Tibial artery (tissue), 4 donors: ENCODE measurements at regions not wholly inside any gene's neighbourhood (a gene's known extent, or its start where the extent isn't known, plus 50 kb on each side); places are given as distances from the start of the nearest gene placed in this dataset.

Experiments
- DNase-seq, 2 donors: peaks; one replicate each; pipeline ENCODE4 v3.0.0-alpha.2; 2019
- H3K27ac ChIP-seq, 2 donors: fragments of 200-600 bp; sonication (generic) in 1 of 2; 1 replicate in 1 of 2; 2 replicates in 1 of 2; pipeline ENCODE4 v1.5.1; 2018 to 2019; ENCODE audit warnings: mild to moderate bottlenecking in 1 of 2
- H3K27me3 ChIP-seq, 2 donors: fragments of 200-600 bp; sonication (generic) in 1 of 2; one replicate each; pipeline versions ENCODE4 v1.5.1 to v1.6.0; 2016 to 2019
- H3K36me3 ChIP-seq, 3 donors: fragments of 200-600 bp; sonication (generic) in 2 of 3; one replicate each; pipeline ENCODE4 v1.5.1; 2016 to 2019; ENCODE audit warnings: mild to moderate bottlenecking in 2 of 3
- H3K4me1 ChIP-seq, 4 donors: fragments of 200-600 bp; sonication (generic) in 2 of 4; 1 replicate in 3 of 4; 2 replicates in 1 of 4; pipeline ENCODE4 v1.5.1; 2016 to 2019
- H3K4me3 ChIP-seq, 2 donors: fragments of 200-600 bp; sonication (generic) in 1 of 2; 1 replicate in 1 of 2; 2 replicates in 1 of 2; pipeline ENCODE4 v1.5.1; 2018 to 2019; ENCODE audit warnings: mild to moderate bottlenecking in 2 of 2
- H3K9me3 ChIP-seq, 3 donors: fragments of 200-600 bp; sonication (generic) in 1 of 3; one replicate each; pipeline ENCODE4 v1.5.1; 2016 to 2019
- intact Hi-C: fragments of 100-400 bp; cut with DNase I; formaldehyde crosslinking; loops from one replicate; pipeline ENCODE4 v1.15.0; 2023; ENCODE audit warnings: low total_unique reads
- TF ChIP-seq, protein P1 (sequence below), 2 experiments: fragments of 200-600 bp in 1 of 2; fragments of 450-650 bp in 1 of 2; IDR thresholded peaks; one replicate each; pipeline ENCODE4 v1.5.1; 2017 to 2019; ENCODE audit warnings: antibody characterized with exemption in 2 of 2, mild to moderate bottlenecking in 1 of 2, moderate library complexity in 1 of 2

DNA sequence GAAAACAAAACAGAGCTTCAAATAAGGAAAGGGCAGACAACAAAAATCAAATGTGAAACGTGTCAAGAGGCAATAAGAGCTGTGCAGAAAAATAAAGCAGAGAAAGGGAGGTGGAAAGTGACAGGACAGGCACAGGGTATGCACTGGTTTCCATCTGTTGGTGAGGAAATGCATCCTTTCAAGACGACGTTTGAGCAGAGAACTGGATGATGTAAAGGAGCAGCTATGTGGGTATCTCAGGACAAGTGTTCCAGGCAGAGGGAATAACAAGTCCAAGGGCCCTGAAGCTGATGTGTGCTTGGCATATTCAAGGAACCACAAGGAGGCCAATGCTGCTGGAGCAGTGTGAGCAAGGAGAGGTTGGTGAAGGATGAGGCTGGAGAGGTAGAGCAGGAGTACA, 168.9 kb upstream of the SERPINE2 start:
- no peak for DNase-seq
- TF ChIP-seq, protein P1, sequence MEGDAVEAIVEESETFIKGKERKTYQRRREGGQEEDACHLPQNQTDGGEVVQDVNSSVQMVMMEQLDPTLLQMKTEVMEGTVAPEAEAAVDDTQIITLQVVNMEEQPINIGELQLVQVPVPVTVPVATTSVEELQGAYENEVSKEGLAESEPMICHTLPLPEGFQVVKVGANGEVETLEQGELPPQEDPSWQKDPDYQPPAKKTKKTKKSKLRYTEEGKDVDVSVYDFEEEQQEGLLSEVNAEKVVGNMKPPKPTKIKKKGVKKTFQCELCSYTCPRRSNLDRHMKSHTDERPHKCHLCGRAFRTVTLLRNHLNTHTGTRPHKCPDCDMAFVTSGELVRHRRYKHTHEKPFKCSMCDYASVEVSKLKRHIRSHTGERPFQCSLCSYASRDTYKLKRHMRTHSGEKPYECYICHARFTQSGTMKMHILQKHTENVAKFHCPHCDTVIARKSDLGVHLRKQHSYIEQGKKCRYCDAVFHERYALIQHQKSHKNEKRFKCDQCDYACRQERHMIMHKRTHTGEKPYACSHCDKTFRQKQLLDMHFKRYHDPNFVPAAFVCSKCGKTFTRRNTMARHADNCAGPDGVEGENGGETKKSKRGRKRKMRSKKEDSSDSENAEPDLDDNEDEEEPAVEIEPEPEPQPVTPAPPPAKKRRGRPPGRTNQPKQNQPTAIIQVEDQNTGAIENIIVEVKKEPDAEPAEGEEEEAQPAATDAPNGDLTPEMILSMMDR (IDR thresholded peaks at IDR 0.05): no peak
- H3K36me3 ChIP-seq: no peaks in the 10 kb centered on the region
- no peak overlapping the region for H3K4me3 ChIP-seq
- no peaks in the 10 kb centered on the region for H3K27me3 ChIP-seq
- intact Hi-C loops: no loop called here
- H3K4me1 ChIP-seq: no peaks in the 10 kb centered on the region
- no peak overlapping the region for H3K27ac ChIP-seq
- no peaks in the 10 kb centered on the region for H3K9me3 ChIP-seq

DNA sequence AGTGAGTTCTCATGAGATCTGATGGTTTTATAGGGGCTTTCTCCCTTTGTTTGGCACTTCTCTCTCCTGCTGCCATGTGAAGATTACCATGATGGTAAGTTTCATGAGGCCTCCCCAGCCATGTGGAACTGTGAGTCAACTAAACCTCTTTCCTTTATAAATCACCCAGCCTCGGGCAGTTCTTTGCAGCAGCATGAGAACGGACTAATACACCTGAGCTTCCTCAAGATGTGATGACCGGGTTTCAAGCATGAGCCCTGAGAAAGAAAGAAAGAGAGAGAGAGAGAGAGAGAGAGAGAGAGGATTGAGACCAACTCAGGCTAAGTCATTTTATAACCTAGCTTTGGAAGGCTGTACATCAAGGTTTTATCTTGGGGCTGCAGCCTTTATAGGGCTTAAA, 167.7 kb upstream of the SERPINE2 start:
- DNase-seq: no peak
- Histone ChIP-seq H3K27ac (no peak overlapping the region), H3K9me3 (no peaks in the 10 kb centered on the region), H3K36me3 (no peaks in the 10 kb centered on the region), H3K4me1 (no peaks in the 10 kb centered on the region), H3K4me3 (no peak overlapping the region), H3K27me3 (no peaks in the 10 kb centered on the region)
- TF ChIP-seq, protein P1 (IDR thresholded peaks at IDR 0.05): no peak
- intact Hi-C loops: no loop called here

DNA sequence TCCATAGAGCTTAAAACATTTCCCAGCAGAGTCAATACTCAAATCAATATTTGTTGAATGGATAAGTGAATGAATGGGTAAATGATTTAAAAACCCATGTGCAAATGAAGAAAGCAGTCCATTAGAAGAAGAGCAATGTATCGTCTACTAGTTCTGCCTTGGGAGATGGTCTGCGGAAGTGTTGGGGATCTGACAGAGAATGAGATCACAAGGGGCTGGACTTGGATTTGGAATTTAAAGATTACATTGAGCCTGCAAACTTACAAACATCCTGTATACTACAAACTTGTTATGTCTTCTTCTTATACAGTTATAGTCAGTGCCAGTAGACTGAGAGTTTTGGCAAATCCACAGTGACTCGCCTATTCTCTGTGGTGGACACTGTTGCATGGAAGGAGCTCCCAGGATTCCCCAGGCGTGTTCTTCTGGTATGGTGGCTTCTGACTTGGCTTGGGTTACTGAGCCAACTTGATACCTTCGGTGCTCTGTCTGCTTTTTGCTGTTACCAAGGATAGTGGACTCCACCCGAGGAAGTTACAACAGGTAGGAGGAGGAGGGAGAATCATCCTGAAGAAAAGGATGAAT, 163.3 kb upstream of the SERPINE2 start:
- Histone ChIP-seq H3K9me3 (no peaks in the 10 kb centered on the region), H3K27ac (no peak overlapping the region), H3K4me1 (no peaks in the 10 kb centered on the region), H3K27me3 (no peaks in the 10 kb centered on the region), H3K36me3 (no peaks in the 10 kb centered on the region), H3K4me3 (no peak overlapping the region)
- no peak for DNase-seq
- intact Hi-C loops: no loop called here
- TF ChIP-seq, protein P1 (IDR thresholded peaks at IDR 0.05): no peak

DNA sequence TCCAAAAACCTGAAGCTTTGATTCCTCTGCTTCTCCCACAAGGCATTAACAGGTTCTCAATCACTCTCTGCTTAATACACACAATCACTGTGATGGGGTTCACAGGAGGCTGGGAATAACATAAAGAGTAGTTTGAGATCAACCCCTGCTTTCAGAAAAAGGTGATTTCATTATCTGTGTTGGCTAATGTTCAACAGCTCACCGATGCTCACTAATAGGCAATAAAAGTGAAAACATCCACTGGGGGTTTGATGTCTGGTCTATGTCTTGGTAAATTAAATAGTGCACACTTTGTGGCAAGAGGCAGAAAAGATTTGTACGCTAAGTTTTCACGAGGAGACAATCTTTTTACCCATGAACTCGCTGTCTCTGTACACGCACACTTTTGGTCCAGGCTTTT, 159.3 kb upstream of the SERPINE2 start:
- no peak overlapping the region for H3K27ac ChIP-seq
- DNase-seq: no peak
- H3K36me3 ChIP-seq: no peaks in the 10 kb centered on the region
- intact Hi-C loops: no loop called here
- no peaks in the 10 kb centered on the region for H3K27me3 ChIP-seq
- no peaks in the 10 kb centered on the region for H3K9me3 ChIP-seq
- H3K4me1 ChIP-seq: no peaks in the 10 kb centered on the region
- H3K4me3 ChIP-seq: no peak overlapping the region
- TF ChIP-seq, protein P1 (IDR thresholded peaks at IDR 0.05): no peak

DNA sequence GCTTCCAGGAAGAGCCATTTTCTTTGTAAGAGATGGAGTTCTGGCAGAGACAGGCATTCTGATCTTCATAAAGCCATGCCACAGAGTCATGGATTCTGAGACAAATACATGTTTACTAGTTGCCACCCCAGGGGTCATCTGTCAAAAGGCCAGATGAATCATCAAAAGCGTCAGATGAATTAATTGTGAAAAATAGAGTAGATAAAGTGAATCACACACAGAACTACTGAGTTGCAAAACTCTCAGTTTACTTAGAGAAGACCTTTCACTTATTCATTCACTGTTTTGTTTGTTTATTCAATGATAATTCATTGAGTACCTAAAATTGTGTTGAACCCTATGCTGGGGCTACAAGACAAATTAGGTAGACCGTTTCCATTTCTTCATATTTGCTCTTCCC, 157.7 kb upstream of the SERPINE2 start:
- Histone ChIP-seq H3K27me3 (no peaks in the 10 kb centered on the region), H3K36me3 (no peaks in the 10 kb centered on the region), H3K27ac (no peak overlapping the region), H3K4me1 (no peaks in the 10 kb centered on the region), H3K9me3 (no peaks in the 10 kb centered on the region), H3K4me3 (no peak overlapping the region)
- TF ChIP-seq, protein P1 (IDR thresholded peaks at IDR 0.05): no peak
- no peak for DNase-seq
- intact Hi-C loops: no loop called here
